BLaER1 (cell line): ENCODE measurements at regions not wholly inside any gene's neighbourhood (a gene's known extent, or its start where the extent isn't known, plus 50 kb on each side); places are given as distances from the start of the nearest gene placed in this dataset.

ENCODE experiments used
- H3K27ac ChIP-seq: shearing (Covaris generic); formaldehyde crosslinking; 2 replicates; pipeline ENCODE4 v1.8.1; 2022
- H3K27me3 ChIP-seq: shearing (Covaris generic); formaldehyde crosslinking; 2 replicates; pipeline ENCODE4 v1.8.1; 2022
- H3K36me3 ChIP-seq: shearing (Covaris generic); formaldehyde crosslinking; 2 replicates; pipeline ENCODE4 v1.8.1; 2022
- H3K4me1 ChIP-seq: shearing (Covaris generic); formaldehyde crosslinking; 2 replicates; pipeline ENCODE4 v1.8.1; 2022
- H3K4me2 ChIP-seq: shearing (Covaris generic); formaldehyde crosslinking; 2 replicates; pipeline ENCODE4 v1.8.1; 2022
- H3K4me3 ChIP-seq: shearing (Covaris generic); formaldehyde crosslinking; 2 replicates; pipeline ENCODE4 v1.8.1; 2022
- H3K9ac ChIP-seq: shearing (Covaris generic); formaldehyde crosslinking; 2 replicates; pipeline ENCODE4 v1.8.1; 2022
- H3K9me3 ChIP-seq: shearing (Covaris generic); formaldehyde crosslinking; 2 replicates; pipeline ENCODE4 v1.8.1; 2022
- H4K20me1 ChIP-seq: shearing (Covaris generic); formaldehyde crosslinking; 2 replicates; pipeline ENCODE4 v1.8.1; 2022
- Cebpa-rat ChIP-seq: shearing (Covaris generic); IDR thresholded peaks from 2 replicates; pipeline ENCODE4 v1.8.1; 2022

DNA sequence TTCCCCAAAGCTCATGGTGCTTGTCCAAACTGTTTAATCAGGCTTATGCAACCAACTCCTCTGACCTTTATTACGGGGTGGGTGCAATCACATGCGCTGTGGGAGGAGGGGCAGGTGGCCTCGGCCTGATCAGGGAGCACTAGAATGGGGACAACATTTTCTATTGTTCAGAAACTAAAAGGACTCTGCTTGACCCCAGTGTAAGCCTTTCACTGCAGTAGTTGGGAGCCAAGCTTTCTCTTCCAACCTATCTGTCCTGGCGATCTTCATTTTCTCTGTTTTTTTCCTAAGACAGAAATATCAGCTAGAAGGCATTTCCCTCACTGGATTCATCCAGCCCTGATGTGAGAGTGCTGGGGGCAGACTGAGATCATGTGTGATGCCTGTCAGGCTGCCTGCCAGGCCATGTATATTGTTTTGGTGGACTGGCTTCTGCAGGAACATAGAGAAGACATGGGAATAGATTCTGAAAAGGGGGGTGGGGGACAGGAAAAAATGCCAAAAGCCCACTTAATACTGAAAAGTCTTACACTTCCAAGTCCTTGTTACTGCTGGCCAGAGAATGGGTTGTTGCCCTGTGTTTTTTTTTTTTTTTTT, 627.0 kb upstream of the TBL1XR1 start:
- no peaks in the 10 kb centered on the region for H4K20me1 ChIP-seq
- H3K4me1 ChIP-seq = peaks cover 17% of the 10 kb centered on the region
- TF ChIP-seq Cebpa-rat = no peak
- no peaks in the 10 kb centered on the region for H3K27me3 ChIP-seq
- no peak overlapping the region for H3K4me3 ChIP-seq
- H3K9me3 ChIP-seq = peaks cover 5% of the 10 kb centered on the region; the same call in 1 of the 2 replicates
- H3K9ac ChIP-seq = no peak overlapping the region
- H3K36me3 ChIP-seq = no peaks in the 10 kb centered on the region
- H3K4me2 ChIP-seq = no peak overlapping the region
- no peak overlapping the region for H3K27ac ChIP-seq

DNA sequence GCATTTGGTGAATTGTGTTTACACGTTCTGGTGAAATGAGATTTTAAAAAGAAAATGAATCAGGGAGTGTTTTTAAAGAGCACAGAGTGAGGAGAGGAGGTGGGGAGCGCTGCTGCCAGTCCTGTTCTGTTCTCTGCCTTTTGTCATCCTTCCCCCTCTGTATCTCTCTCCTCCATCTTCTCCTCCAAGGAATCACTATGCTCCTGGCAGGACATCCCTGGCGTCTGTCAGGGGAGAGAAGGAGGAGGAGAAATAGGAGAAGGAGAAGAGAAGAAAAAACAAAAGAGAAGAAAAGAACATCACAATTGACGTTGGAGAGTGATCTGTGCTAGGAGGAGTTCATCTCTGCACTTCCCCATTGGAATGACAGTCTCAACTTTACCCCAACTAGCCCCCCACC, 627.6 kb upstream of the TBL1XR1 start:
- Histone ChIP-seq H3K4me1 (peaks cover 14% of the 10 kb centered on the region), H3K36me3 (no peaks in the 10 kb centered on the region), H3K27ac (no peak overlapping the region), H3K4me2 (no peak overlapping the region), H3K9me3 (peaks cover 5% of the 10 kb centered on the region; the same call in 1 of the 2 replicates), H3K4me3 (no peak overlapping the region), H3K27me3 (no peaks in the 10 kb centered on the region), H4K20me1 (no peaks in the 10 kb centered on the region), H3K9ac (no peak overlapping the region)
- TF ChIP-seq Cebpa-rat = no peak

DNA sequence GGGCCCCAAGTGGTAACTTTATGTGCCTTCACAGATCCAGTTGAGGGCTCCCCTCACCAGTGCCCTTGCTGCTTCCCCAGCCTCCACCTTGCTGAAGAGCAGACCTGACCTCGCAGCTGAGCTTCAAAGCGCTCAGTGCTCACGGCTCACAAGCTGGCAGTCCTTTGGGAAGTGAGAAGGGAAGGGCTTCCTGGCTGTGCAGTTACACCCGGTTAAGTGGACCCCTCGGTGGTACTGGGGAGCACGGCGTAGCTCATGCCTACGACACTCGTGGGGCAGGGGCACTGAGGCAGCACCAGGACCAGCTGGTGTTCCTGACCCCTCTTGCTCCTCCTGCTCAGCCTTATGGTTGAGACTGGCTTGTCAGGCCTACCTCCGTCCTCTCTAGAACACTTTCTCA, 629.0 kb upstream of the TBL1XR1 start:
- H3K27ac ChIP-seq = no peak overlapping the region
- no peak overlapping the region for H3K4me3 ChIP-seq
- H3K9ac ChIP-seq = no peak overlapping the region
- H3K4me2 ChIP-seq = no peak overlapping the region
- no peaks in the 10 kb centered on the region for H4K20me1 ChIP-seq
- H3K27me3 ChIP-seq = no peaks in the 10 kb centered on the region
- TF ChIP-seq Cebpa-rat = no peak
- H3K4me1 ChIP-seq = no peaks in the 10 kb centered on the region; the same call in 1 of the 2 replicates
- no peaks in the 10 kb centered on the region for H3K36me3 ChIP-seq
- H3K9me3 ChIP-seq = peaks cover 5% of the 10 kb centered on the region; the same call in 1 of the 2 replicates

DNA sequence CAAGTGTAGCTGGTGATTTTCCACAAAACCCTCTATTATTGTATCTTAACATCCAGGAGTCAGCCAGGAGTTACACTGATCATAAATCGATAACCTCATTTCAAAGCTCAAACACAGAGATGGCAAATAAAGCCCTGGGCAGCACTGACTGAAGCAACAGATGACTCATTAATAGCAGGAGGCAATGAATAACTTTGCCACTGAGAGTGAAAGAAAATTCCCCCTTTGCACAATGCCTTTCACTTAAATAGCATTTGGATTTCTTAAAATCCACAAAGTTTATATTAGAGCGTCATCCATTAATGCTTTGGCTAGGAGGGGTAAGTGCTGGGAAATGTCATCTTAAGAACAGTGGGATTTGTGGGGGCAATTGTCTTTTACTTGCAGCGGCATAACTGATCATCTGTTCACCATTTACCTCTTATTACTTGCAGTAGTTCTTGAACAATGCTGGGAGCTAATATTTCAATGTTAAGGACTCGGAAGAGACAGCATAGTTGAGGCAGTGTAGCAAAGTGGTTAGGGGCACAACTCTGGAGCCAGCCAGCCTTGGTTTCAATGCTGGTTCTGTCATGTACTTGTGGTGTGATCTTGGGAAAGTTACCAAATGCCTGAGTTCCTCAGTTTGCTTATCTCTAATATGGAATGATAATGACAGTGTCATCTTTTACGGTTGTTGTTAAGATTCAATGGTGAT, 630.4 kb upstream of the TBL1XR1 start:
- no peak overlapping the region for H3K4me2 ChIP-seq
- no peaks in the 10 kb centered on the region for H4K20me1 ChIP-seq
- no peak for TF ChIP-seq Cebpa-rat
- H3K36me3 ChIP-seq = no peaks in the 10 kb centered on the region
- no peaks in the 10 kb centered on the region for H3K27me3 ChIP-seq
- H3K9ac ChIP-seq = no peak overlapping the region
- no peak overlapping the region for H3K4me3 ChIP-seq
- H3K9me3 ChIP-seq = peaks cover 5% of the 10 kb centered on the region; the same call in 1 of the 2 replicates
- no peaks in the 10 kb centered on the region for H3K4me1 ChIP-seq
- no peak overlapping the region for H3K27ac ChIP-seq

DNA sequence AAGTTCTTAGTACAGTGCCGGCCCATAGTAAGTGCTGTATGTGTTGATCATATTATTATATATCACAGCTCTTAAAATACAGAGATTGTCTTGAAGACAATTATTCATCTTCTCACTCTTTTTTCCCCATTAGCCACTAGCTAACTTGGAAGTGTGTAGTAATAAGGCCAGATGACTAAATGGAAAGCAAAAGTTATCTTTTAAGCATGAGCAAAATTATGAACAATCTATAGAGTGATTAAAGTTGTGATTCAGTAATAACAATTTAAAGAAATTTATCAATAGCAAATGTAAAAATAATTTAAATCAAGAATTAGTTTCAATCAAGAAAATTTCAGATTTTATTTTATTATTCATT, 630.9 kb upstream of the TBL1XR1 start:
- peaks cover 5% of the 10 kb centered on the region for H3K4me1 ChIP-seq
- H4K20me1 ChIP-seq = no peaks in the 10 kb centered on the region
- H3K4me2 ChIP-seq = no peak overlapping the region
- H3K4me3 ChIP-seq = no peak overlapping the region
- no peak overlapping the region for H3K9ac ChIP-seq
- no peaks in the 10 kb centered on the region for H3K27me3 ChIP-seq
- H3K9me3 ChIP-seq = peaks cover 5% of the 10 kb centered on the region; the same call in 1 of the 2 replicates
- no peak overlapping the region for H3K27ac ChIP-seq
- no peaks in the 10 kb centered on the region for H3K36me3 ChIP-seq
- TF ChIP-seq Cebpa-rat = no peak

DNA sequence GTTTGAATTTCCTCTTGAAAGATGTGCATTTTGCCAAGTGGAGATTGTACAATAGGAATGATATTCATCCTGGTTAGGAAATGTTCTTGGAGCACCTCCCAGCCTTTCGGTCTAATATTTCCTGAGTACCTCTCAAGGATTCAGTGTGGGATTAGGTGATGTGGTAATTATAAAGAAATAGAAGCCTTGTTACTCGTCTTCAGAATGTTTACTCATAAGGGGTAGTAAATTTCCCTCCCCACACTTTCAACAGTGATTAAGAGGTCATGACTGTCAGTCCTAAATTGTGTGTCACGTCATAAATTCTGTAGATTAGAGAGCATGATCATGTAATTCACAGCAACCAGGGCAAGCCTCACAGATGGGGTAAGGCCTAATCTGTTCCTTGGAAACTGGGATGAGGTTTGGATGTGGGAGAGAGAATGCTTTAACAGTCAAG, 633.1 kb upstream of the TBL1XR1 start:
- H3K27me3 ChIP-seq = no peaks in the 10 kb centered on the region
- H3K9me3 ChIP-seq = peaks cover 5% of the 10 kb centered on the region; the same call in 1 of the 2 replicates
- peaks cover 19% of the 10 kb centered on the region for H3K4me1 ChIP-seq
- H3K4me3 ChIP-seq = no peak overlapping the region
- TF ChIP-seq Cebpa-rat = no peak
- H3K4me2 ChIP-seq = no peak overlapping the region
- no peaks in the 10 kb centered on the region for H4K20me1 ChIP-seq
- no peaks in the 10 kb centered on the region for H3K36me3 ChIP-seq
- no peak overlapping the region for H3K27ac ChIP-seq
- no peak overlapping the region for H3K9ac ChIP-seq

DNA sequence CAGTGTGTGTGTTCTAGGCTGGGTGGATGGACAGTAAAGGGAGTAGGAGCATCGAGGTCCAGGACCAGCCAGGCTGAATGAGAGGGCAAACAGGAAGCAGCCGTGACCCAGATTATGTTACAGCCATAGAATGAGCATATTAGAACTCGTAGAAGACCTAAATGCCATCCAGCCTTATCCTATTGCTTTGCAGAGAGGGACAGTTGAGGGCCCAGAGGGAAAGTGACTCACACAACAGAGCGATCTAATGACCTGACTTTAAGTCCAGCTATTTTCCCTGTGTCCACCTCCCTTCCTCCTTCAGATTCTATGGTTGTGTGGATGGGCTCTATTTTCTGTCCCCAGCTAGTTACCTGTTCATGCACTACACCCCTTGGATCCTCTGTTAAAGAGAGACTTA, 634.1 kb upstream of the TBL1XR1 start:
- no peak overlapping the region for H3K27ac ChIP-seq
- peaks cover 19% of the 10 kb centered on the region for H3K4me1 ChIP-seq
- H4K20me1 ChIP-seq = no peaks in the 10 kb centered on the region
- TF ChIP-seq Cebpa-rat = no peak
- no peaks in the 10 kb centered on the region for H3K27me3 ChIP-seq
- no peaks in the 10 kb centered on the region for H3K36me3 ChIP-seq
- H3K9ac ChIP-seq = no peak overlapping the region
- H3K4me2 ChIP-seq = no peak overlapping the region
- no peak overlapping the region for H3K4me3 ChIP-seq
- peaks cover 2% of the 10 kb centered on the region; the same call in 1 of the 2 replicates for H3K9me3 ChIP-seq

DNA sequence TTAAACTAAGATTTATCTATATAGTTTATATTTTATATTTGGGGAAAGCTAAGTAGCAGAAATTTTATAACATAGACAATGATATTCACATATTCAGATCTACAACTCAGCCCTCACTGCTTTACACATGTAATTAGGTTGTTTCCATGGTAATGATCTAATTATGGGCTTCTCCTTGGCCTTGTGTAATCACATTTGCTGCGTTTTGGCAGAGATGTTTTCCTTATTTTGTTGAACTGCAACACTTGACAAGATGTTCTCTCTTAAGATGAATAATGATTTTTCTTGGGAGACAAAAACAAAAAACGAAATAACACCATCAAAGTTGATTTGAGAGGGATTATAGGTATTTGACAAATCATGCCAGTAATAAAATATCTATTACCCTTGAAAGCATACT, 635.6 kb upstream of the TBL1XR1 start:
- Histone ChIP-seq H3K9me3 (0 out of 2 replicates have a peak, but pooled peaks cover 3% of the 10 kb centered on the region), H3K27ac (no peak overlapping the region)

DNA sequence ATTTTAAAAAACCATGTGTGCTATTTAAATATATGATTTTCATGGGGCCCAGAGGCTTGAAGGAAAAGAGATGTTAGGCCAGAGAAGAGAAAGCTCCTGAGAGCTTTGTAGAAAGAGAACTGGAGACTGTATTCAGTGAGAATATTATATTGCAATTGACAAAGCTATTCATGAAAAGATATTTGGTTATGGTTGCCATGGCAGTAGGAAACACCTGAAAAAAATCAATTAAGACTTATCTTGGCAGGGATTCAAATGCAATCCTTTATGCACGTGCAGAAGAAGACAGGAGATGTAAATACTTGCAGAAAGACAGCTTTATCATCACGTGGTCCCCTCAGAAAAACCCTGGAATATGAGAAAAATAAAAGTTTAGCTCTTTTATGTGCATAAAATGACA, 636.0 kb upstream of the TBL1XR1 start:
- H3K9me3 ChIP-seq = 0 out of 2 replicates have a peak, but pooled peaks cover 3% of the 10 kb centered on the region
- H3K27ac ChIP-seq = no peak overlapping the region
- no peak overlapping the region for H3K9ac ChIP-seq
- H3K27me3 ChIP-seq = no peaks in the 10 kb centered on the region
- H3K4me3 ChIP-seq = no peak overlapping the region
- H3K4me1 ChIP-seq = peaks cover 19% of the 10 kb centered on the region
- H4K20me1 ChIP-seq = no peaks in the 10 kb centered on the region
- peak overlapping the region; percentile 19 for H3K4me2 ChIP-seq
- no peaks in the 10 kb centered on the region for H3K36me3 ChIP-seq
- no peak for TF ChIP-seq Cebpa-rat

More for the DNA sequence above, 635.6 kb upstream of the TBL1XR1 start:
- Histone ChIP-seq H3K9ac (no peak overlapping the region), H3K4me1 (peaks cover 19% of the 10 kb centered on the region), H4K20me1 (no peaks in the 10 kb centered on the region), H3K4me3 (no peak overlapping the region), H3K4me2 (peak overlapping the region; percentile 19), H3K36me3 (no peaks in the 10 kb centered on the region), H3K27me3 (no peaks in the 10 kb centered on the region)
- TF ChIP-seq Cebpa-rat = no peak

DNA sequence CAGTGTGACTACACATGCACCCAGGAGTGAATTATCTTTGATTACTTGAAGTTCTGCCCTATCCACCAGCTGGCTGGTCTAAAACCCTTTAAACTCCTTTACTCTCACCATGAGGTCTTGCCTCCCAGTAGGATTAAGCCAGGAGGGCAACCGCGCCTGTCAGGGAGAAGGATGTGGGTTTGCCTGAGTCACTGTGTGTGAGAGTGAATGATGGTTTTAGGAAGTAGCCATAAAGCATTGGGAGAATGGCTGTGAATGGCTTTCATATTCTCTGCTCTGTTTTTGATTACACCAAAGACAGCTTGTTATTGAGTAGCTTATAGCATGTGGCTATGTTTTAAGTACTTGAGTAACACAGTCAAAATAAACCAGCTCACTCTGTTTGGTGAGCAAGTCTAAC, 637.7 kb upstream of the TBL1XR1 start:
- Histone ChIP-seq H3K9ac (no peak overlapping the region), H3K9me3 (peaks cover 6% of the 10 kb centered on the region; the same call in 1 of the 2 replicates), H3K4me3 (no peak overlapping the region), H3K4me2 (peak overlapping the region; percentile 21), H3K27ac (no peak overlapping the region), H3K36me3 (no peaks in the 10 kb centered on the region), H3K27me3 (no peaks in the 10 kb centered on the region), H4K20me1 (no peaks in the 10 kb centered on the region), H3K4me1 (peaks cover 25% of the 10 kb centered on the region)
- no peak for TF ChIP-seq Cebpa-rat
